Mesenchymal stem cell (in vitro differentiated cells and primary cell): ENCODE measurements at regions not wholly inside any gene's neighbourhood (a gene's known extent, or its start where the extent isn't known, plus 50 kb on each side); places are given as distances from the start of the nearest gene placed in this dataset.

ENCODE experiments used
- DNase-seq: peaks from one replicate; pipeline ENCODE4 v3.0.0-alpha.2; 2013
- H2AFZ ChIP-seq: one replicate; pipeline ENCODE4 v1.6.1; 2013; ENCODE audit warnings: low read depth, mild to moderate bottlenecking, control low read depth, inconsistent platforms, low read length, moderate library complexity
- H2AK5ac ChIP-seq: 2 replicates; pipeline ENCODE4 v1.6.1; 2013; ENCODE audit warnings: low read length, moderate library complexity, mild to moderate bottlenecking, inconsistent platforms; ENCODE audit not compliant: severe bottlenecking
- H2BK120ac ChIP-seq: one replicate; pipeline ENCODE4 v1.6.1; 2013; ENCODE audit warnings: low read depth, mild to moderate bottlenecking, inconsistent platforms, low read length, moderate library complexity
- H2BK12ac ChIP-seq, 2 experiments: one replicate each; pipeline ENCODE4 v1.6.1; 2013; ENCODE audit warnings: inconsistent platforms in 2 of 2, low read length in 2 of 2, mild to moderate bottlenecking in 2 of 2, moderate library complexity in 2 of 2, control low read depth in 1 of 2
- H2BK15ac ChIP-seq: one replicate; pipeline ENCODE4 v1.6.1; 2013; ENCODE audit warnings: mild to moderate bottlenecking, low read depth, inconsistent platforms; ENCODE audit not compliant: poor library complexity, severe bottlenecking
- H2BK5ac ChIP-seq: 2 replicates; pipeline ENCODE4 v1.6.1; 2013; ENCODE audit warnings: low read depth, mild to moderate bottlenecking, low read length, control low read depth, inconsistent platforms; ENCODE audit not compliant: poor library complexity, severe bottlenecking
- H3K14ac ChIP-seq, 2 experiments: one replicate each; pipeline ENCODE4 v1.6.1; 2013; ENCODE audit warnings: inconsistent platforms in 2 of 2, low read length in 2 of 2, control low read depth in 1 of 2, mild to moderate bottlenecking in 1 of 2, moderate library complexity in 1 of 2
- H3K18ac ChIP-seq, 2 experiments: one replicate each; pipeline ENCODE4 v1.6.1; 2013; ENCODE audit warnings: inconsistent platforms in 2 of 2, low read length in 2 of 2, control low read depth in 1 of 2, low read depth in 1 of 2, mild to moderate bottlenecking in 1 of 2
- H3K23ac ChIP-seq, 2 experiments: one replicate each; pipeline ENCODE4 v1.6.1; 2013; ENCODE audit warnings: inconsistent platforms in 2 of 2, low read length in 2 of 2, mild to moderate bottlenecking in 2 of 2, moderate library complexity in 2 of 2, control low read depth in 1 of 2
- H3K27ac ChIP-seq: 2 replicates; pipeline ENCODE4 v1.5.1; 2013; ENCODE audit warnings: mild to moderate bottlenecking, moderate library complexity, low read length, control low read depth, inconsistent platforms; ENCODE audit not compliant: poor library complexity, severe bottlenecking
- H3K27me3 ChIP-seq, 2 experiments: 2 replicates each; pipeline versions ENCODE4 v1.6.1 to v1.7.0; 2013; ENCODE audit warnings: low read length in 2 of 2, mild to moderate bottlenecking in 2 of 2, moderate library complexity in 2 of 2, control low read depth in 1 of 2, inconsistent platforms in 1 of 2; ENCODE audit not compliant: control insufficient read depth in 1 of 2, insufficient read depth in 1 of 2
- H3K36me3 ChIP-seq, 2 experiments: 2 replicates each; pipeline versions ENCODE4 v1.6.1 to v1.7.0; 2013; ENCODE audit warnings: low read length in 2 of 2, control low read depth in 1 of 2, inconsistent platforms in 1 of 2, low read depth in 1 of 2, mild to moderate bottlenecking in 1 of 2; ENCODE audit not compliant: insufficient read depth in 2 of 2, control insufficient read depth in 1 of 2
- H3K4ac ChIP-seq, 2 experiments: one replicate each; pipeline ENCODE4 v1.6.1; 2013; ENCODE audit warnings: inconsistent platforms in 2 of 2, low read length in 2 of 2, mild to moderate bottlenecking in 2 of 2, moderate library complexity in 2 of 2, control low read depth in 1 of 2, low read depth in 1 of 2
- H3K4me1 ChIP-seq: 2 replicates; pipeline ENCODE4 v1.6.1; 2013; ENCODE audit warnings: low read depth, low read length, control low read depth; ENCODE audit not compliant: control insufficient read depth, insufficient read depth
- H3K4me2 ChIP-seq: 2 replicates; pipeline ENCODE4 v1.6.1; 2013; ENCODE audit warnings: low read length, mild to moderate bottlenecking, inconsistent platforms; ENCODE audit not compliant: poor library complexity, severe bottlenecking
- H3K4me3 ChIP-seq, 2 experiments: 2 replicates each; pipeline versions ENCODE4 v1.5.1 to v1.7.0; 2013; ENCODE audit warnings: low read length in 2 of 2, mild to moderate bottlenecking in 2 of 2, control low read depth in 1 of 2, low read depth in 1 of 2; ENCODE audit not compliant: insufficient read depth in 1 of 2
- H3K79me1 ChIP-seq: replicated peaks from 2 replicates; pipeline ENCODE4 v1.6.1; 2013; ENCODE audit warnings: mild to moderate bottlenecking, control low read depth, low read length, inconsistent platforms; ENCODE audit not compliant: poor library complexity, severe bottlenecking
- H3K9ac ChIP-seq: 2 replicates; pipeline ENCODE4 v1.7.0; 2013; ENCODE audit warnings: mild to moderate bottlenecking, low read length, moderate library complexity
- H3K9me3 ChIP-seq: 2 replicates; pipeline ENCODE4 v1.7.0; 2013; ENCODE audit warnings: mild to moderate bottlenecking, low read length; ENCODE audit not compliant: control insufficient read depth
- H4K8ac ChIP-seq: one replicate; pipeline ENCODE4 v1.6.1; 2013; ENCODE audit warnings: inconsistent platforms, mild to moderate bottlenecking, low read length, moderate library complexity
- H4K91ac ChIP-seq: one replicate; pipeline ENCODE4 v1.6.1; 2013; ENCODE audit warnings: mild to moderate bottlenecking, low read length, inconsistent platforms
- WGBS: methylation state at CpG from one replicate; pipeline ENCODE4 v1.1.7; 2013; ENCODE audit warnings: mixed read lengths; 5-methylcytosine and 5-hydroxymethylcytosine counted together

DNA sequence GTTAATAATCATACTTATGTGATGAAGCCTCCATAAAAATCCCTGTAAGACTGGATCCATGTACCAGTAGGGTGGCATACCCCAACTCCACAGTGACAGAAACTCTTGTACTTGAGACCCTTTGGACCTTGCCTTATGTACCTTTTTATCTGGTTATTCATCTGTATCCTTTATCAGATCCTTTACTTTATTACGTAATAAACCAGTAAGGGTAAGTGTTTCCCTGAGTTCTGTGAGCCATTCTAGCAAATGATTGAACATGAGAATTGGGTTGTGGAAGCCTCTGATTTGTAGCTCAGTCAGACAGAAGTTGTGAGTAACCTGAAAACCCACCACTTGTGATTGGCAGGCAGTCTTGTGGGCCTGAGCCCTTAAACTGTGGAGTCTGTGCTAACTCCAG is 229.7 kb downstream of the FOXA2 start:
- H2AK5ac ChIP-seq = no peak overlapping the region
- no peak overlapping the region for H3K27ac ChIP-seq
- no peak overlapping the region for H3K4me2 ChIP-seq
- H3K23ac ChIP-seq = no peak overlapping the region
- no peaks in the 10 kb centered on the region for H3K4me1 ChIP-seq
- H4K8ac ChIP-seq = no peak overlapping the region
- no peak for DNase-seq
- H3K9ac ChIP-seq = no peak overlapping the region
- no peaks in the 10 kb centered on the region for H3K36me3 ChIP-seq
- H3K4ac ChIP-seq = no peak overlapping the region
- peaks cover 3 to 19% of the 10 kb centered on the region in 2 experiments for H3K27me3 ChIP-seq
- no peak overlapping the region for H2BK15ac ChIP-seq
- H2AFZ ChIP-seq = no peak overlapping the region
- H3K18ac ChIP-seq = no peak overlapping the region
- H3K79me1 ChIP-seq = no peaks in the 10 kb centered on the region
- WGBS = 70% methylated on average over 1 of the region's 1 CpG
- H2BK5ac ChIP-seq = no peak overlapping the region
- H3K14ac ChIP-seq = no peak overlapping the region
- H2BK120ac ChIP-seq = no peak overlapping the region
- no peaks in the 10 kb centered on the region for H3K9me3 ChIP-seq
- no peak overlapping the region for H2BK12ac ChIP-seq
- no peak overlapping the region for H3K4me3 ChIP-seq
- no peak overlapping the region for H4K91ac ChIP-seq

DNA sequence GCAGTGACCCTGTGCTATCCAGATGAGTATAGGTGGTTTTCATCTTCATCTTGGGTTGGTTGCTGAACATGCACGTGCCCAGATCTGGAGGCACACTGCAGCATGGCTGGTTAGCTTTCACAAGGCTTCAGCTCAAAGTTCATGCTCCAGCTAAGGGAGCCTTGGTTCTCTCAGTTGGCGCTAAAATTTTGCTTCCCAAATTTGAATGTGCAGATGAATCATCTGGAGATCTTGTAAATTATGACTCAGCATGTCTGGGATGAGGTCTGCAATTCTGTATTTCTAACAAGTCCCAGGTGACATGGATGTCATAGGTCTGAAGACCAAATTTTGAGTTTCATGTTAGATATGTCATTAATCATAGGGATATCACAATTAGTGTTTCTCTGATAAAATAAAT is 230.8 kb downstream of the FOXA2 start:
- no peaks in the 10 kb centered on the region for H3K36me3 ChIP-seq
- H2BK5ac ChIP-seq = no peak overlapping the region
- H3K4me3 ChIP-seq = no peak overlapping the region
- DNase-seq = no peak
- no peak overlapping the region for H2BK15ac ChIP-seq
- H3K18ac ChIP-seq = no peak overlapping the region
- 59% methylated on average over 2 of the region's 2 CpGs for WGBS
- no peak overlapping the region for H3K9ac ChIP-seq
- no peak overlapping the region for H3K23ac ChIP-seq
- no peak overlapping the region for H3K14ac ChIP-seq
- H3K79me1 ChIP-seq = no peaks in the 10 kb centered on the region
- H2AFZ ChIP-seq = no peak overlapping the region
- no peak overlapping the region for H2BK12ac ChIP-seq
- no peak overlapping the region for H4K91ac ChIP-seq
- H3K4me1 ChIP-seq = no peaks in the 10 kb centered on the region
- no peaks in the 10 kb centered on the region for H3K9me3 ChIP-seq
- H2BK120ac ChIP-seq = no peak overlapping the region
- no peak overlapping the region for H4K8ac ChIP-seq
- peaks cover 3 to 27% of the 10 kb centered on the region in 2 experiments for H3K27me3 ChIP-seq
- no peak overlapping the region for H3K27ac ChIP-seq
- H3K4me2 ChIP-seq = no peak overlapping the region
- H2AK5ac ChIP-seq = no peak overlapping the region
- no peak overlapping the region for H3K4ac ChIP-seq

GRCh38 chr20:22352019-22352418 is 232.4 kb downstream of the FOXA2 start:
- H3K9me3 ChIP-seq = no peaks in the 10 kb centered on the region
- no peaks in the 10 kb centered on the region for H3K36me3 ChIP-seq
- no peak for DNase-seq
- no peak overlapping the region for H2BK120ac ChIP-seq
- H4K8ac ChIP-seq = no peak overlapping the region
- no peak overlapping the region for H3K18ac ChIP-seq
- no peak overlapping the region for H3K4me2 ChIP-seq
- no peak overlapping the region for H2AK5ac ChIP-seq
- no peaks in the 10 kb centered on the region for H3K79me1 ChIP-seq
- H3K4me1 ChIP-seq = no peaks in the 10 kb centered on the region
- no peak overlapping the region for H3K14ac ChIP-seq
- no peak overlapping the region for H2BK15ac ChIP-seq
- H2BK5ac ChIP-seq = no peak overlapping the region
- no peak overlapping the region for H3K9ac ChIP-seq
- no peak overlapping the region for H3K4ac ChIP-seq
- no peak overlapping the region for H3K27ac ChIP-seq
- H4K91ac ChIP-seq = no peak overlapping the region
- H2BK12ac ChIP-seq = no peak overlapping the region
- H2AFZ ChIP-seq = no peak overlapping the region
- H3K27me3 ChIP-seq = peaks cover 3 to 33% of the 10 kb centered on the region in 2 experiments
- H3K4me3 ChIP-seq = no peak overlapping the region
- no peak overlapping the region for H3K23ac ChIP-seq
- 91% methylated on average over 3 of the region's 3 CpGs for WGBS

DNA sequence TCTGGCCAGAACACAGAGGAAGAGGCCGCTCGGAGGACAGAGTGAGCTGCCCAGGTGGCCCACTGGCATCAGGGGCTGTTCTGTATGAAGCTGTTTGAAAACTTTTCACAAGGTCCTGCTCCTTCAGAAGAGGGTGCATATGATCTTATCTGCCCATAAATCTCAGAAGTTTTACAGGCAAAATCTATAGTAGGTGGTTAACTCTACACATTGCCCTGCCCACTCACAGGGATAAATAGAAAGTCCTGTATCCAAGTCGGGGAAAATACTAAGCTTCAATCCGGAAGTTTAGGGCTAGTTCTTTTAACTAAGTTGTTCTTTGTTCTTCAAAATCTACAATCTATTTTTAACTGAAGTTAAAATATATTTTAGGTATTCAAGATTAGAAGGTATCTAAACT is 233.7 kb downstream of the FOXA2 start:
- H2BK12ac ChIP-seq = no peak overlapping the region
- no peak overlapping the region for H3K9ac ChIP-seq
- H3K18ac ChIP-seq = no peak overlapping the region
- H3K27me3 ChIP-seq = peaks cover 3 to 29% of the 10 kb centered on the region in 2 experiments
- H3K23ac ChIP-seq = no peak overlapping the region
- no peak overlapping the region for H3K14ac ChIP-seq
- H3K4me2 ChIP-seq = no peak overlapping the region
- no peak overlapping the region for H2BK15ac ChIP-seq
- H3K4ac ChIP-seq = no peak overlapping the region
- no peak for DNase-seq
- no peaks in the 10 kb centered on the region for H3K9me3 ChIP-seq
- no peak overlapping the region for H4K8ac ChIP-seq
- no peaks in the 10 kb centered on the region for H3K36me3 ChIP-seq
- no peak overlapping the region for H2BK120ac ChIP-seq
- H2BK5ac ChIP-seq = no peak overlapping the region
- no peaks in the 10 kb centered on the region for H3K4me1 ChIP-seq
- no peak overlapping the region for H3K27ac ChIP-seq
- no peak overlapping the region for H3K4me3 ChIP-seq
- no peaks in the 10 kb centered on the region for H3K79me1 ChIP-seq
- H4K91ac ChIP-seq = no peak overlapping the region
- 89% methylated on average over 2 of the region's 4 CpGs for WGBS
- H2AFZ ChIP-seq = no peak overlapping the region
- no peak overlapping the region for H2AK5ac ChIP-seq
